T-helper 2 cell treated with Interferon-gamma antibody and Interleukin-4, amounts not matched to agents 5 μg/mL and 100 μg/mL, for 36 hours (primary cell): ENCODE measurements at regions not wholly inside any gene's neighbourhood (a gene's known extent, or its start where the extent isn't known, plus 50 kb on each side); places are given as distances from the start of the nearest gene placed in this dataset.

Experiments
- DNase-seq: peaks from one replicate; pipeline ENCODE4 v3.0.0; 2021; ENCODE audit warnings: low spot score
- H3K27ac Mint-ChIP-seq: one replicate; pipeline ENCODE4 v1.8.0; 2021; ENCODE audit warnings: mild to moderate bottlenecking, mixed read lengths
- H3K27me3 Mint-ChIP-seq: one replicate; pipeline ENCODE4 v1.8.0; 2021; ENCODE audit warnings: low read depth, mixed read lengths
- H3K36me3 Mint-ChIP-seq: one replicate; pipeline ENCODE4 v1.8.0; 2021; ENCODE audit warnings: low read depth, mixed read lengths
- H3K4me1 Mint-ChIP-seq: one replicate; pipeline ENCODE4 v1.8.0; 2021; ENCODE audit warnings: low read depth, mixed read lengths
- H3K4me3 Mint-ChIP-seq: one replicate; pipeline ENCODE4 v1.8.0; 2022; ENCODE audit warnings: mild to moderate bottlenecking, moderate library complexity, mixed read lengths
- H3K9me3 Mint-ChIP-seq: one replicate; pipeline ENCODE4 v1.8.0; 2021; ENCODE audit warnings: mixed read lengths

DNA sequence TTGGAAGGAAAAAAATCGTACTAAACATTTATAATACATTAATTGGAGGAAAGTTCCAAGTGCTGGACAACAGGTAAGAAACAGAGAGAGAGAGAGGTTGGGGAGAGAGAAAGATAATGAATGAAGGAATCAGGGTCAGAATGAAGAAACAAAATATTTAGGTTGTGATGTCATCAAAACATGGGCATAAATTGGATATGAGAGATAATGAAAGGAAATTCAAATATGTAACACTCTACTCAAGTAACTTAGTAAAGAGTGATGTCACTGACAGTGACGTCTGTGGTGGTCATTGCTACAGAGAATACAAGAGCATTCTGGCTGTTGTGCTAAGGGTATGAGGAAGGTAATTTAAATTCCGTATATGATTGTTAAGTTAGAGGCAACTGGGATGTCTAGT lies 543.4 kb upstream of the COX7C start:
- no peak overlapping the region for H3K27ac Mint-ChIP-seq
- H3K36me3 Mint-ChIP-seq = no peaks in the 10 kb centered on the region
- H3K4me3 Mint-ChIP-seq = no peak overlapping the region

DNA sequence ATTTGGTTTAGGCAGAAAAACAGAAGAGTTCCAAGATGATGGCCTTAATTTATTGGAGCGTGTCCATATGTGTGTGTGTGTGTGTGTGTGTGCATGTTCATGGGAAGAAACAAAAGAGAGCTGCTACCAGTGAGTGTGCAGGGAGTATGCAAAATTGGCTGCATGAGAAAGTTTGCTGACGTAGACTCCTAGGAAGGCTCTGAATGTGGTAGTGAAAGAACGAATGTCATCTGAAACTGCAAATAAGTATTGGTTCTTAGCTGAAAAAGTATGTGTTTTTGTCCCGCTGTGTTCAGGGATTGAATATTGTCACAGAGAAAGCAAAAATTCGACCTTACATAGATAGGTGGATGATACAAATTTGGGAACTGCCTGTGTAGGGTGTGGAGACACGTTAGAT lies 542.6 kb upstream of the COX7C start:
- Mint-ChIP-seq H3K4me1 (no peaks in the 10 kb centered on the region), H3K36me3 (no peaks in the 10 kb centered on the region), H3K27me3 (no peaks in the 10 kb centered on the region), H3K27ac (no peak overlapping the region), H3K4me3 (no peak overlapping the region), H3K9me3 (peaks cover 6% of the 10 kb centered on the region)
- DNase-seq = no peak

More for the DNA sequence above, 543.4 kb upstream of the COX7C start:
- DNase-seq = no peak
- H3K27me3 Mint-ChIP-seq = no peaks in the 10 kb centered on the region
- H3K4me1 Mint-ChIP-seq = no peaks in the 10 kb centered on the region
- peaks cover 2% of the 10 kb centered on the region for H3K9me3 Mint-ChIP-seq

DNA sequence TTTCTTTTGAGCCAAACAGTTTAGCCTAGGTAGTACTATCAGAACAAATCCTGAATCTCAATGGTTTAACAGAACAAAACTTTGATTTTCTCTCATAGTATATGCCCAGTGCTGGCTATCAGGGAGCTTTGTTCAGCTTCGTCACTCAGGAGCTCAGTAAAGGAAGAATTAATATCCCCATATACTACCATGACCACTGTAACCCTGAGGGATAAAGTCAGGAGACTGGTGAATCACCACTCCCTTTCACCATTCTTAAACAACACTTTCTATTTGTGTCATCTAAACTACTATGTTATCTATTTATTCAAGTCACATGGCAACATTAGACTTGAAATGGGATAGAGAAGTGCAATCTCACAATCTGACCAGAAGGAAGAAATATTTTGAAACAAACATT lies 522.6 kb upstream of the COX7C start:
- Mint-ChIP-seq H3K9me3 (no peaks in the 10 kb centered on the region), H3K4me1 (no peaks in the 10 kb centered on the region), H3K36me3 (no peaks in the 10 kb centered on the region), H3K27ac (no peak overlapping the region), H3K4me3 (no peak overlapping the region), H3K27me3 (no peaks in the 10 kb centered on the region)
- no peak for DNase-seq

DNA sequence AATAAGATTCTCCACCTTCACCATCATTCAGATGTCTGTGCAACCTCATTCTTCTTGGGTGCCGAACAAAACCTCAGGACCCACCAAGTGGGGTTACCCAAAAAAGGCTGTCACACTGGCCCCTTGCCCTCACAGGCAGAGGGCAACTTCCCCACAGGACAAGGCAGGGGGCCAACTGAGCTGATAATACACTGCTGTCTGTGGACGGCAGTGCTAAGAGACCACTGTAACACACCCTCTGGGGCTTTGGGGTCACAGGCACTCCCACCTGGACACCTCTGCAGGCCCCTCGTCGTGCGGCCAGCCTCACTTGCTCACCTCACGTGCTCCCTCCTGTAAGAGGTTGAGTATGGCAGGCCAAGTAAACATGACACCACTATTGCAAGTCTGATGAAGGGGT lies 515.8 kb upstream of the COX7C start:
- Mint-ChIP-seq H3K36me3 (no peaks in the 10 kb centered on the region), H3K27me3 (no peaks in the 10 kb centered on the region), H3K9me3 (peaks cover 4% of the 10 kb centered on the region), H3K4me1 (no peaks in the 10 kb centered on the region), H3K4me3 (no peak overlapping the region), H3K27ac (no peak overlapping the region)
- no peak for DNase-seq

DNA sequence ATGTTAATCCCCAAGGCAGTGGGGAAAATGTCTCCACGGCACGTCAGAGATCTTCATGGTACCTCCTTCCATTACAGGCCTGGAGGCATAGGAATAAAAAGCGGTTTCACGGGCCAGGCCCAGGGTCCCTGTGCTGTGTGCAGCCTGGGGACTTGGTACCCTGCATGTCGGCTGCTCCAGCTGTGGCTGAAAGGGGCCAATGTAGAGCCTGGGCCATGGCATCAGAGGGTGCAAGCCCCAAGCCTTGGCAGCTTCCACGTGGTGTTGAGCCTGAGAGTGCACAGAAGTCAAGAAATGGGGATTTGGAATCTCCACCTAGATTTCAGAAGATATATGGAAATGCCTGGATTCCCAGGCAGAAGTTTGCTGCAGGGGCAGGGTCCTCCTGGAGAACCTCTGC lies 508.9 kb upstream of the COX7C start:
- Mint-ChIP-seq H3K4me3 (no peak overlapping the region), H3K27ac (no peak overlapping the region), H3K9me3 (peaks cover 3% of the 10 kb centered on the region), H3K27me3 (no peaks in the 10 kb centered on the region), H3K4me1 (no peaks in the 10 kb centered on the region), H3K36me3 (no peaks in the 10 kb centered on the region)
- no peak for DNase-seq

DNA sequence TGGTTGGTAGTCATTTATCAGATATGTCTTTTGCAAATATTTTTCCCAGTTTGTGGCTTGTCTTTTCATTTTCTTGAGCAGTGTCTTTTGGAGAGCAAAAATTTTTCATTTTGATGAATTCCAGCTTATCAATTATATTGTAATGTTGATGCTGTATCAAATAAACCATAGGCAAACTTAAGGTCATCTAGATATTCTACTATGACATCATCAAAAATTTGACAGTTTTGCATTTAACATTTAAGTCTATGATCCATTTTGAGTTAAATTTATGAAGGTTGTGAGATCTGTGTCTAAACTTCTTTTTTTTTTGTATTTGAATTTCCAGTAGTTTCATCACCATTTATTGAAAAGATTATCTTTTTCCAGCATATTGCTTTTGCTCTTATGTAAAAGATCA lies 505.5 kb upstream of the COX7C start:
- no peaks in the 10 kb centered on the region for H3K27me3 Mint-ChIP-seq
- H3K4me3 Mint-ChIP-seq = no peak overlapping the region
- H3K4me1 Mint-ChIP-seq = no peaks in the 10 kb centered on the region
- no peaks in the 10 kb centered on the region for H3K36me3 Mint-ChIP-seq
- H3K9me3 Mint-ChIP-seq = peaks cover 3% of the 10 kb centered on the region
- H3K27ac Mint-ChIP-seq = no peak overlapping the region
- no peak for DNase-seq

DNA sequence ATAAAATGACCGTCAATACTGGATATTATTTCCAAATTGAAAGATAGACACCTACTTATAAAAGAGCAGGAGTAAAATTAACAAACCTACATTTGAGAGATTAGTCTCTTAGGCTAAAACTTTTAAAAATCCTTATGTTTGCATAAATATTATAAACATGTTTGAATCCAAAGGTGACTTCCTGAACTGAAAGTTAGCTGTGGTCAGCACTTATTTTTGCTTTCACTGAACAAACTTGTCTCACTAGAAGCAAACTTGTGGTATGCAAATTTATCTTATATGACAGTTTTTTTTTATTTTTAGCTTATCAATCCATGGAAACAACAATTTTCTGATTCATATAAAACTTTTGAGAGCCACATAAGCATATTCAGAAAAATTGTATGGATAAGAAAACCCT lies 502.6 kb upstream of the COX7C start:
- Mint-ChIP-seq H3K27ac (no peak overlapping the region), H3K9me3 (peaks cover 3% of the 10 kb centered on the region), H3K27me3 (no peaks in the 10 kb centered on the region), H3K36me3 (no peaks in the 10 kb centered on the region), H3K4me1 (no peaks in the 10 kb centered on the region), H3K4me3 (no peak overlapping the region)
- no peak for DNase-seq

DNA sequence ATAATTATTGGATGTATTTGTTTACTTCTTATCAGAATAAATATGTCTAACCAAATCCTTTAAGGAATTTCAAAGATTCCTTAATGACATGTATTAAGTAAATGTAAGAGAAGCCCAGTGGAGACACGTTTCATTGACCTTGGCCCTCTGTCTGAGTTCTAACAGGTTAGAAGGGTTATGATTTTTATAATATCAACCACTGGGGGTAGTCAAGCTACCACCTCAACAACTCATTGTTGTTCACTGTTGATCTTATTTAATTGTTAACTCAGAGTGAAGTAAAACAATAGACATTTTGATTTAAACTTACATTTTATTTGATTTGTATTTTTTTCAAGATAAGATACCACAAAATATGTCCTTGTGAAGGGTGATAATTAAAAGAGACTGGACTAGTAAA lies 499.2 kb upstream of the COX7C start:
- Mint-ChIP-seq H3K4me1 (no peaks in the 10 kb centered on the region), H3K27me3 (no peaks in the 10 kb centered on the region), H3K36me3 (no peaks in the 10 kb centered on the region), H3K9me3 (no peaks in the 10 kb centered on the region), H3K4me3 (no peak overlapping the region), H3K27ac (no peak overlapping the region)
- no peak for DNase-seq

DNA sequence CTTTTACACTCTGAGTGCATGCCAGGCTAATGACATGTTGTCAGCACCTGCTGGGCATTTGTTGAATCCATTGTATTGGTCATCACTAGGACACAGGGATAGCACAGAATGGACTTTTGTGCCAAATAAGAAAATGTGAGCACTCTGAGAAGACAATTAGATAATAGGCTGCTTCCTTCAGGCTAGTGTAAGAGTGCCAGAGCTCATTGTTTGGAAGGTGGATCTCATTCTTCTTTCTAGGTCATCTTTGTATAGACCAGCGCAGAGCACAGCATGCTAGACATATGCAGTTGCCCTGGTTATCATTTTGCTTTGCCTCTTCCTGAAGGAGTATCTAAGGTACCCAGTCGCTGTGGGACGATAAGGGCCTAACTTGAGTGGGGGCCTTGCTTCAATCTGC lies 493.4 kb upstream of the COX7C start:
- no peaks in the 10 kb centered on the region for H3K36me3 Mint-ChIP-seq
- no peaks in the 10 kb centered on the region for H3K9me3 Mint-ChIP-seq
- no peak for DNase-seq
- H3K4me3 Mint-ChIP-seq = no peak overlapping the region
- no peaks in the 10 kb centered on the region for H3K27me3 Mint-ChIP-seq
- no peak overlapping the region for H3K27ac Mint-ChIP-seq
- H3K4me1 Mint-ChIP-seq = no peaks in the 10 kb centered on the region

DNA sequence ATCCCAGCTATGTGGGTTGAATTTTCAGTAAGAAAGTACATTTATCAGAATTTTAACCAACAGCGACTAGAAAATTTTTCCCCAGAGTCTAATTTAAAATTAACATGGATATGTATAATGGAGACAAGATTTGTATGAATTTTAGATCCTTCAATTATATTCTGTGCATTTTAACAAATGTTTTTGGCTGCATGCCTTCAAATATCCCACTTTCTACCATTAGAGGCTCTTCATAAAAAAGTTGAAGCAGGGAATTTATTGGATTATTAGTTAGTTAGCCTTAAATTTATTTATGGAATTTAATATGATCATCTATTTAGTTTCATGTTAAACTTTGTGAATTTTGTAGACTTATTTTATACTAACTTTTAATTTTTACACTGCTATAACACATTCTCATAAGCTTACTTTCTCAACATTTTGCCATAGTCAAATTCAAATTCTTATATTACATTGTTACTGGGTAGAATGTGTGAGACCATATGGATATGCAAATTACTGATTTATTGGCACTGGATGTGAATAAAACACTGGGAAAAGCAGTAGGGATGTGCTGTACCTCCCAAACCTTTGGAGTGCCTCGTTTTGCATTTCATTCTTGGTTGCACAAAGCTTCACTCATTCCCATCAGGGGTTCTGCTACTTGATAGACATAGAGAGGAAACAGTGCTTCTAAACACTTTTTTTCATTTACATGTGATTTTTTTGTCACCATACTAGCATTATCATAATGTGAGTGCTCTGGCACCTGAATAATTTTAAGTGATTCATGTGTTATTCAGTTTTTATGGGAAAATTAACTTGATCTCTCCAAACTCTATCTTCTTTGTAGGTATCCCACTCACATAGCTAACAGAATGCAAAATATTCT lies 491.8 kb upstream of the COX7C start:
- no peaks in the 10 kb centered on the region for H3K36me3 Mint-ChIP-seq
- no peaks in the 10 kb centered on the region for H3K9me3 Mint-ChIP-seq
- no peaks in the 10 kb centered on the region for H3K27me3 Mint-ChIP-seq
- H3K4me3 Mint-ChIP-seq = no peak overlapping the region
- no peaks in the 10 kb centered on the region for H3K4me1 Mint-ChIP-seq
- no peak overlapping the region for H3K27ac Mint-ChIP-seq
- DNase-seq = no peak

DNA sequence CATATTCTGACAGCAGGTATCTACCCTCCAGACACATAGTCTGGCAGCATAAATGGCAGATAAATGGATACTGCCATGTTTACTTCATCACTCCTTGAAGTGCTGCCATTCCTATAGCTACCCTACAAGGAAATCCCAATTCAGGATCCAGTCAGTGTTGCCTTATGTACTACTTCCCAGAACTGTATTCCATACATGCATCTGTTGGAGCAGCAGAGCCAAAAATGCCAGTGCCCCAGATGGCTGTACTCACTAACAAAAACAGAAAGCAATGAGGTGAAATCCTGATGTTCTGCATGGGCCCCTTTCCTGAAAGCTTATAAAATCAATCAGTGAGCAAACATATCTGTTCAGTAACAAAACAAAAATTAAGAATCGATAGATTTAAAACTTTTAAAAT lies 490.0 kb upstream of the COX7C start:
- Mint-ChIP-seq H3K36me3 (no peaks in the 10 kb centered on the region), H3K27me3 (no peaks in the 10 kb centered on the region), H3K4me3 (no peak overlapping the region), H3K9me3 (no peaks in the 10 kb centered on the region), H3K27ac (no peak overlapping the region), H3K4me1 (no peaks in the 10 kb centered on the region)
- no peak for DNase-seq

DNA sequence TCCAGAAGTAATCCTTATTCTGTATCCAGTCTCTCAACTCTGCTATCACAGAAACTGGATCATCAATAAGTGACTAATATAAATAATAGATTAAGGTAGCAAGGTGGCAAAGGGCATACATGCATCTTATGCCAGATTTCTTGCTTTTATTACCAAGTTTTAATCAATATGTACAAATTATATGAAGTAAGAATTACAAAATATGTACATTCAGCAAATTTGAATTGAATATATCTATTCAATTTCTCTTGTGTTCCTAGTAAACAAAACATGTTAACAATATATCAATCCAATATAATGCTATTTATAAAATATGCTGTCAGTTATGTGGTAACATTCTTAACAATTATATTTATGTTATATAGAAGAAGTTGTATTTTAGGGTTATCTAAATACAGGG lies 488.7 kb upstream of the COX7C start:
- no peak for DNase-seq
- Mint-ChIP-seq H3K36me3 (no peaks in the 10 kb centered on the region), H3K4me3 (no peak overlapping the region), H3K27me3 (no peaks in the 10 kb centered on the region), H3K4me1 (no peaks in the 10 kb centered on the region), H3K27ac (no peak overlapping the region), H3K9me3 (no peaks in the 10 kb centered on the region)

DNA sequence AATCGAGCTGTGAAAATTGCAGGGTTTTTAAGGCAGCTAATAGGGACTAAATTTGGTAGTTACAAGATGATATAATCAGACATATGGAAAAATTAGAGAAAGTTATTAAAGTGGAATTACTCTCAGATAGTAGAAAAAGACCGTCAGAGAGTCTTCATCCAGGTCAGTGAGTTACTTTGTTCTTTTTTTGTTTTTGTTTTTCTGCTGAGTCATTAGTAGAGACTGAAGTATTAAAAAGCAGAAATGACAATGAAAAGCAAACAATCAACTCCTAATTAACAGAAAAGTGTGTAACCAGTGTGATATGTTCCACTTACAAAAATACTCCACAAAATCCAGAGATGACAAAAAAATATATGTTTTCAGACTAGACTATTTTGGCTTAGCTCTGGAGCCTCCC lies 480.4 kb upstream of the COX7C start:
- H3K27ac Mint-ChIP-seq = no peak overlapping the region
- DNase-seq = no peak
- H3K27me3 Mint-ChIP-seq = no peaks in the 10 kb centered on the region
- no peaks in the 10 kb centered on the region for H3K4me1 Mint-ChIP-seq
- H3K4me3 Mint-ChIP-seq = no peak overlapping the region
- no peaks in the 10 kb centered on the region for H3K9me3 Mint-ChIP-seq
- no peaks in the 10 kb centered on the region for H3K36me3 Mint-ChIP-seq

DNA sequence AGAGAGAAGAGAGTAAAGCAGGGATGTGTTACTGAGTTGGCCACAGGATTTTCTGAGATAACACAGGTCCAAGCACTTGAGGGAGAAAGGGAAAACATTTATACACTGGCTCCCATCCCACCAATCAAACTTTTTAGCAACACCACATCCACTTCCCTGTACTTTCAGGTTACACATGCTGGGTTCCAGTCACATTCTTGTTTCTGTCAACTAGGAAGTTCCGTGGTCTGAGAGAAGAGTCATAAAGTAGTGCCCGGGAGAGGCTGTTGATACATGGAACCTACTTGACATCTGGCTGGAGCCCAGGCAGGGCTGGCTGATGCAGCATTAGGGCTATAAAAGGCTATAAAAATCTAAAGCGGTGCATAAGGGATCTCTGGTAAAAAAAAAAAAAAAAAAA lies 473.9 kb upstream of the COX7C start:
- H3K27ac Mint-ChIP-seq = no peak overlapping the region

DNA sequence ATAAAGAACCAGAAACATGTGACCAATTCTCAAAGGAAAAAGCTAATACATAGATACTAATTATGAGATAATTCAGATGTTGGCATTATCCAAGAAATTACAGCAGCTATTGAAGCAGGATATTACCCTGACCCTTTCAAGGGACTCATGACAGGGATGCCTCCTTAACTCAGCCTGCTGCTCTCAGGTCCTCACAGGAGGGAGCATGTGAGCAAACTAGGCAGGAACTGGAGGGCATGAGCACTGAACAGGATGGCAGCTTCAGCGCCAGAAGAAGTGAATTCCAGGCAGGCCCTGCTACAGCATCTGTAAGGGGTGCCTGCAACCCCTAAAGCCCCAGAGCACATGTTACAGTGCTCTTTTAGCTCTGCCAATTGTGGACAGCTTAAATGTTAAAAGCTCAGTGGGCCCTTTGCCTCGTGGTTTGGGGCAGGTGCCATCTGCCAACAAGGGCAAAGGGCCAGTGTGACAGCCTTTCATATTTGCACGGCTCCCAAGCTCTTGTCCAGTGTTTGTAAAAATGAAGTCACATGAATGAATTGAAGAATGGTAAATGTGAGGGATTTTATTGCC lies 464.7 kb upstream of the COX7C start:
- no peak overlapping the region for H3K27ac Mint-ChIP-seq
- no peak for DNase-seq
- H3K9me3 Mint-ChIP-seq = peaks cover 3% of the 10 kb centered on the region
- no peak overlapping the region for H3K4me3 Mint-ChIP-seq
- H3K27me3 Mint-ChIP-seq = no peaks in the 10 kb centered on the region
- H3K36me3 Mint-ChIP-seq = no peaks in the 10 kb centered on the region
- H3K4me1 Mint-ChIP-seq = no peaks in the 10 kb centered on the region

More for the DNA sequence above, 473.9 kb upstream of the COX7C start:
- Mint-ChIP-seq H3K9me3 (peaks cover 13% of the 10 kb centered on the region), H3K4me1 (no peaks in the 10 kb centered on the region), H3K4me3 (no peak overlapping the region), H3K27me3 (no peaks in the 10 kb centered on the region), H3K36me3 (no peaks in the 10 kb centered on the region)
- DNase-seq = no peak
